ENCODE measurements at regions not wholly inside any gene's neighbourhood (a gene's known extent, or its start where the extent isn't known, plus 50 kb on each side); places are given as distances from the start of the nearest gene placed in this dataset.
A peak's percentile ranks its signal among the peaks of the same experiment; 100 is the strongest.
"Not testable (repeated sequence)": the region's sequence is repeated elsewhere in the genome, so short reads cannot be mapped to it uniquely, and the experiment has no call there.

DNA sequence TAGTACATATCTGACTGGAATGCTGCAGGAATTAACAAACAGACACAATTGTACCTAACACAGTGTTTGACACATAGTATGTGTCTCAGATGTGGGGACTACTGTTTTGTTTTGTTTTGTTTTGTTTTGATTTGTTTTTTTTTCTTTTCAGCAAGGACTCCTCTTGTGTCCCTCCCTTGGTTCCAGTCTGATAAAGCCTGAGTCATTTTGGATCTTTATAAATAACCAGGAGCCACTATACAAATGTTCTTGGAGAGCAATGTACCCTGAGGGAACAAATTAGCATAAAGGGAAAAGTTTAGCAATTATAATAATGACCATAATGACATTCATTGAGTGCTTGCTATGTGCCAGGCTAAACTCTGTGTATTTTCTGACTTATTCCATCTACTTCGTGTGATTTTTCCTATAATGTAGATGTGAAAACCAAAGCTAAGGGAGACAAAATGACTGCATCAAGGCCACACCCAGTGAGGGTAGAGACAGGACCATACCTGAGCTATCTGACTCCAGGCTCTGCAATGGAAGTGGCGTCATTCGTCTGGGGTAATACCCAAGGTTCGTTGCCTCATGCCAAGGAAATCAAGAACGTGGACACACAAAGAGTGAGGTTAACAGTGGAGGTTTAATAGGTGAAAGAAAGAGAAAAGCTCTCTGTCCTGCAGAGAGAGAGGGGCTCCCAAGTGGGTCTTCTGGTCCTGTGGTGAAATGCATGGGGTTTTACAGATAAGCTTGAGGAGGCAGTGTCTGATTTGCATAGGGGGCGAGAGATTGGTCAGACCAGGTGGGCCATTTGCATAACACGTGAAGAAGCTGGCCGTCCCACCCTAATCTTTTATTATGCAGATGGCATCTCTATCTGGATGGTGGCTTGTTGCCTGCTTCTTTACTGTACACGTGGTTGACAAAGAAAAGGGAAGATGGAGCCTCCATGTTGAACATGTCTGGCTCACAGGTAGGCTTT lies 285.5 kb upstream of the SFSWAP start:
- peaks cover 0 to 18% (median 3%) of the 10 kb centered on the region in 6 donors for H3K9me3 Mint-ChIP-seq

DNA sequence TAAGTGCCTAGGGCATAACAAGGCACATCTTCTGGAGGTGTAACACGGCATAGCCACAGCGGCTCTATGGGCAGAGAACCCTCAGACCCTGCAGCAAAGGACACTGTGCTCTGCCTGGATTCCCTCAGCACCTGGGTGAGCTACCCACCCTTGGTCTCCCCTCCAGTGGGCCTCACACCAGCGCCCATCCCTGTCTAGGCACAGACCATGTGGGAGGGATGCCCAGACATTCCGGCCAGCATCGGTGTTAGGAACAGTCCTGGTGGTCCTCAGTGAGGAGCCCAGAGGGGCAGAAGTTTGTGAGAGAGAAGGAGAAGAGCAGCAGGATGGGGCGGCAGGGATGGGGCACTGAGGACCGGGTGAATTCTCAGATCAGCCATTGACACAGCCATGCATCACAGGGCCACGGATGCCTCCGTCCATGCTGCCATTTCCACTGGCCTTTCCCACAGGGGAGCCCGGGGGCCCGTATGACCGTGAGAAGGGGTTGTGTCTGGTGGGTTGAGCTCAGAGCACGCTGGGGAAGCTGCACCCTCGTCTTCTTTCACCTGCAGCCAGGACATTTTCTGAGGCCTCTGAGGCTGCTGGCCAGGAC lies 282.7 kb upstream of the SFSWAP start:
- Mint-ChIP-seq H3K36me3 (peaks cover 0 to 4% (median 4%) of the 10 kb centered on the region in 3 donors), H3K9me3 (peaks cover 0 to 18% (median 2%) of the 10 kb centered on the region in 6 donors), H3K4me1 (no peaks in the 10 kb centered on the region), H3K27me3 (ENCODE audit: low read depth in 3 of 3) (peaks cover 2 to 6% (median 6%) of the 10 kb centered on the region in 3 donors), H3K27ac (no peak overlapping the region), H3K4me3 (no peak overlapping the region)
- DNase-seq: no peak

More for the DNA sequence above, 285.5 kb upstream of the SFSWAP start:
- no peak for DNase-seq
- no peaks in the 10 kb centered on the region for H3K4me1 Mint-ChIP-seq
- H3K36me3 Mint-ChIP-seq: peaks cover 0 to 4% (median 0%) of the 10 kb centered on the region in 3 donors
- peaks cover 0 to 4% (median 2%) of the 10 kb centered on the region in 3 donors for H3K27me3 Mint-ChIP-seq (ENCODE audit: low read depth in 3 of 3)
- H3K27ac Mint-ChIP-seq: no peak overlapping the region
- no peak overlapping the region for H3K4me3 Mint-ChIP-seq

DNA sequence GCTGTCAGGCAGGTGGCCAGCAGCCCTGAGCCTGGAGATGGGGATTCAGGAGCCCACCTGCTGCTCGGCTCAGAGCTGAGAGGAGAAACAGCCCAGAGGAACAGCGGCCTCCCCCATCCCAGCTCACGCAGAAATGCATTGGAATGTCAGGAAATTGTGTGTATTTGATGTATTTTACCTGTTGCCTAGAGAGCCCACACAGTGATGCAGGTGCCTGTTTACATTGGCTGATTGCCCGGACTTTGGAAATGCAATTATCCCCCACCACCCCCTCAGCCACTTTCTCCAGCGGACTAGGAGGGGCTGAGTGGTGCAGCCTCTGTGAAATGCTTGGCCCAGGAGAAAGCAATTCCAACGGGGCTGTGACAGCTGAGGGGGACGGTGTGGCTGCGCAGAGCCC lies 281.7 kb upstream of the SFSWAP start:
- H3K27ac Mint-ChIP-seq; DNase-seq; H3K36me3 Mint-ChIP-seq; H3K9me3 Mint-ChIP-seq; H3K4me3 Mint-ChIP-seq; H3K27me3 Mint-ChIP-seq (ENCODE audit: low read depth in 3 of 3); H3K4me1 Mint-ChIP-seq: not testable (repeated sequence)

DNA sequence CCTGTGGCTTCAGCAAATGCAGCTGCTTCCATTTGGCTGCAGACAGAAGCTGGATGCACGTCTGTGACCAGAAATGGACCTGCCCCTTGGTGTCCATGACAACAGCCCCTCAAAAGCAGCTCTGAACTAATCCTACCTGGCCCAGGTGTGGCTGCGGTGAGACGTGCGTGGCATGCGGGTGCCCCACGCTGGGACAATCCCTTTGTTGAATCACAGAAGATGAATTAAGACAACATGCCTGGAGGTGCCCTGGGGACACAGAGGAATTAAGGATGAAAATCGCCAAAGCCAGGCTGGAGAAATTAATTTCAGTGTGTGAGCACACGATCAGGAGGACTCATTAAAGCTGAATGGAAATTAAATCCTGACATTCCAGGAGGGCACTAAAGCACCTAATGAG lies 281.2 kb upstream of the SFSWAP start:
- H3K4me3 Mint-ChIP-seq; DNase-seq; H3K36me3 Mint-ChIP-seq; H3K27me3 Mint-ChIP-seq (ENCODE audit: low read depth in 3 of 3); H3K4me1 Mint-ChIP-seq; H3K27ac Mint-ChIP-seq; H3K9me3 Mint-ChIP-seq: not testable (repeated sequence)

DNA sequence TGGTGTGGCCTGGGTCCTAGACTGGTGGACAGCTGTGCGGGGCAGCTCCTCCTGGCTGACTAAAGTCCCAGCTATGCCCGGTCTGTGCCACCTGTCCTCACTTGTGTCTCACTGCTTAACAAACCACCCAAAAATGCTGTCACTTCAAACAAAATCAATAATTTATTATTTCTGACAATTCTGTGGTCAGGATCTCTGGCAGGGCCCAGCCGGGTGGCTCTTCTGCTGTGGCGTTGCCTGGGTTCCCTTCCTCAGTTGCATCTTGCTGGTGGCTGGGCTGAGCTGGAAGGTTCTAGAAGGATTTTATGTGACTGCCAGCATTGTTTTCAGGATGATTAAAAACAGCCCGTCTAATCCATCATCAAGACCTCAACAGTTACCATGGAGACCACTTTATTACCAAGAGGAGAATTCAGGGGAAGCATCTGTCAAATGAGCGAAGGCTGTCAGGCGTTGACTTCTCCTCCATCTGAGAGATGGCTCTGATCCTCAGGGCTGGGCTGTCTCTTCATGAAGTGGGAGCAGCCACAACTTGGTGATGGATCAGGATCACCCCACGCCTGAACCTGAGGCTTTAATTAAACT lies 280.6 kb upstream of the SFSWAP start:
- Mint-ChIP-seq H3K4me1 (no peaks in the 10 kb centered on the region), H3K27me3 (ENCODE audit: low read depth in 3 of 3) (peaks cover 2 to 11% (median 8%) of the 10 kb centered on the region in 3 donors), H3K27ac (no peak overlapping the region), H3K4me3 (no peak overlapping the region), H3K36me3 (peaks cover 0 to 4% (median 0%) of the 10 kb centered on the region in 3 donors), H3K9me3 (peaks cover 0 to 3% (median 0%) of the 10 kb centered on the region in 6 donors)
- DNase-seq: no peak

DNA sequence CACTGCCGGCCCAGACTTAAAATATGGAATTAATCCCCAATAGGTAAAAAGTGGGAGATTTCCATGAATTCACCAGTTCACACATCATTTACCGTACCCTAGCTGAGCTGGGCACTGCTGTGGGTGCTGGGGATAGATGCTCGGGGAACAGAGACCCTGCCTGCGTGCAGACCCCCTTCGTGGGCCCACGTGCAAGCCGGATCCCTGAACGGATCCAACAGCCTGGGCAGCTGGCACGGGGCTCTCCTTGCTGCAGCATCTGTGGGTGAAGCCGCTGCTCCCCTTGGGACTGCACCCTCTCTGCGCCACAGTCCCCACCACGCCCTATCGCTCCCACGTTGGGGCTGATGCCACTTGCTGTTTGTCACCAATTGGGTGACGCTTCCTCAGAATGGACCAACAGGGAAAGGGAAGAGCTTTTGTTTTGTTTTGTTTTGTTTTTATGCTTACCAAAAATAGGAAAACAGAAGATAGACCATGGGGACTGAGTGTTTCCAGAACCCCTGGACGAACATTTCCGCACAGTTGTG lies 279.7 kb upstream of the SFSWAP start:
- DNase-seq, H3K4me1 Mint-ChIP-seq, H3K27ac Mint-ChIP-seq, H3K4me3 Mint-ChIP-seq, H3K36me3 Mint-ChIP-seq, H3K9me3 Mint-ChIP-seq: not testable (repeated sequence)
- peaks cover 2 to 11% (median 11%) of the 10 kb centered on the region in 3 donors for H3K27me3 Mint-ChIP-seq (ENCODE audit: low read depth in 3 of 3)

DNA sequence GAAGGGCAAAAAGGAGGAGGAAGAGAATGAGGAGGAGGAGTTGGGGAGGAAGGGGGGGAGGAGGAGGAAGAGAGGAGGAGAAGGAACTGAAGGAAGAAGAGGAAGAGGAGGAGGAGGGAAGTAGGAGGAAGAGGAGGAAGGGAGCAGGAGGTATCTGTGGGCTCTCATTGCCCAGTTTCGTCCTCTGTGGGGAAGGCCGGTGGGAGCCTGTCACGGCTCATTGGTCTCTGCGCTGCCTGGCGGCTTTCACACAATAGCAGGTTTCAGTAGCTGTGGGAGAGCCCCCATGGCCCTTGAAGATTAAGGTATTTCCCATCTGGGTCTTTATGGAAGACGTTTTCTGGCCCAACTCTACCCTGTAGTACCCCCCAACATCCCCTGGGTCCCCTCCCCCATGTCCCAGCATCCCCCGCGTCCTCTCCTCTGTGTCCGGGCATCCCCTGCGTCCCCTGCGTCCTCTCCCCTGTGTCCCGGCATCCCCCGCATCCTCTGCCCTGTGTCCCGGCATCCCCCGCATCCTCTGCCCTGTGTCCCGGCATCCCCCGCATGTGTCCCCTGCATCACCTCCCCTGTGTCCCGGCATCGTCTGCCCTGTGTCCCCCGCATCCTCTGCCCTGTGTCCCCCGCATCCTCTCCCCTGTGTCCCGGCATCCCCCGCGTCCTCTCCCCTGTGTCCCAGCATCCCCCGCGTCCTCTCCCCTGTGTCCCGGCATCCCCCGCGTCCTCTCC lies 278.2 kb upstream of the SFSWAP start:
- no peaks in the 10 kb centered on the region for H3K4me1 Mint-ChIP-seq
- DNase-seq: no peak
- H3K9me3 Mint-ChIP-seq: no peaks in the 10 kb centered on the region
- H3K4me3 Mint-ChIP-seq: no peak overlapping the region
- no peak overlapping the region for H3K27ac Mint-ChIP-seq
- H3K36me3 Mint-ChIP-seq: peaks cover 0 to 4% (median 0%) of the 10 kb centered on the region in 3 donors
- peaks cover 2 to 11% (median 11%) of the 10 kb centered on the region in 3 donors for H3K27me3 Mint-ChIP-seq (ENCODE audit: low read depth in 3 of 3)

DNA sequence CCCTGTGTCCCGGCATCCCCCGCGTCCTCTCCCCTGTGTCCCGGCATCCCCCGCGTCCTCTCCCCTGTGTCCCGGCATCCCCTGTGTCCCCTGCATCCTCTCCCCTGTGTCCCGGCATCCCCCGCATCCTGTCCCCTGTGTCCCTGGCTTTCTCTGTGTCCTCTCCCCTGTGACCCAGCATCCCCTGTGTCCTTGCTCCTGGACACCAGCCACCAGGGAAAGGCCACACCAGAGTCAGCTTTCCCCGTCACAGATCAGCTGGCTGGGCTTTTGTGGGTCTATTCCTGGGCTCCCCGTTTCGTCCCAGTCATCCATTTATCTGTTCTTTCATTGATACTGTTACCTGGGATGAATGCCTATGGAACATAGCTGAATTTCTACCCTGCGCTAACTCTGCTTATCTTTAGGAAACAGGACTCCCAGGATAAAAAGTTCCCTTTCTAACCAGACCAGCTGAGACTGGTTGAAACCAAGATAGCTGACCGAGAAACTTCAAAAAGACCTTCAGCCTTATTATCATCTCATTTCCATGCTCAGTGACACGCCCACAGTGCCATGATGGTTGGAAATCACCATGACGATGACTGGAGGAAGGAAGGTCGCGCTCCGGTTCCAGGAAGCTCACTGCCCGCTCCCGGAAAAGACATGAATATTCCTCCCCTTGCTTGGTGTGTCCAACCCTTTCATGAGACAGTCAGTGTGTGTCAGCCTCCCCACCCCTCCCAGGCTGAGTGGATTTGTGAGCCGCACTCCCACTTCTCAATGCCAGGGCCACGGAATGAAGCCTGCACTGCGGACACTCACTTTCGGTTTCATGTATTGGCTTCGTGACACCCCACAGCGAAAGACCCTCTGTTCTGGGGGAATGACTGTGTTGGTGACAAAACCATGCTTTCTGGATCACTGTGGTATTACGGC lies 276.4 kb upstream of the SFSWAP start:
- H3K9me3 Mint-ChIP-seq: no peaks in the 10 kb centered on the region
- peak overlapping the region in 2 of 5 donors; percentile 10 to 38 for H3K4me3 Mint-ChIP-seq
- no peak for DNase-seq
- peaks cover 0 to 4% (median 0%) of the 10 kb centered on the region in 3 donors for H3K36me3 Mint-ChIP-seq
- H3K27me3 Mint-ChIP-seq (ENCODE audit: low read depth in 3 of 3): peaks cover 2 to 11% (median 11%) of the 10 kb centered on the region in 3 donors
- H3K27ac Mint-ChIP-seq: no peak overlapping the region
- no peaks in the 10 kb centered on the region for H3K4me1 Mint-ChIP-seq

DNA sequence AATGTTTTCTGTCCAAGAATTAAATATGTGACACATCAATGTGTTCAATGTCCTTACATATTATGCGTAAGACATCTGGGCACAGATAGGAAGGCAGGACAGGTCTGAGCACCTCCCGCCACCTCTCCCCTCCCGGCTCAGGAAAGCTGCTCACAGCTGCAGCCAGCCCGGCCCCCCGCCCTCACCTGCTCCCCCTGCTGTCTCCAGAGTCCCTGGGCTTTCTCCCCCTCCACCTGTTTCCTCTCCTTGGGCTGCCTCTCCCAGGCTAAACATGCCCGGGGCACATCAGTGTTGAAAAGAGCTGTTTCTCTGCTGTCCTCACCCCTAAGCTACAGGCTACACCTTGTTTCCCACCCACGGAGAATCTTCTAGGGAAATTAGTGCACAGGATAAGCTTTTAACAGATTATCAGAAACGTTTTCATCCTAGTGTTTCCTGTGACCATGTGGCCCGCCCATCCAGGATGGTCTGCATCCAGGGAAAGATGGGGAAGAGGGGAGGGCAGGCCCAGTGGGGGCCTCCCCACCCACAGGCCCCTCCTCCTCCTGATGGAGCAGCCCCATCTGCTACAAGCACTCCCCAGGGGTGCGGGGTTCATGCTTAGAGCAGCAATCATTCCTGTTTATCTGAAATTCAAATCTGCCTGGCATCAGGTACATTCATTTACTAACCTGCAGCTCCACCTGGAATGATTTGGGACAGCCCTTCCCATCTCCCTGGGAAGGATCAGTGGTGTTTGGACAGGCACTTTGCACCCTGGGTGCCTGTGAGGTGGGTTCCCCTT lies 273.8 kb upstream of the SFSWAP start:
- Mint-ChIP-seq H3K27me3 (ENCODE audit: low read depth in 3 of 3) (peaks cover 0 to 10% (median 6%) of the 10 kb centered on the region in 3 donors), H3K27ac (no peak overlapping the region), H3K9me3 (no peaks in the 10 kb centered on the region), H3K4me1 (no peaks in the 10 kb centered on the region), H3K4me3 (no peak overlapping the region), H3K36me3 (peaks cover 0 to 2% (median 0%) of the 10 kb centered on the region in 3 donors)
- no peak for DNase-seq

DNA sequence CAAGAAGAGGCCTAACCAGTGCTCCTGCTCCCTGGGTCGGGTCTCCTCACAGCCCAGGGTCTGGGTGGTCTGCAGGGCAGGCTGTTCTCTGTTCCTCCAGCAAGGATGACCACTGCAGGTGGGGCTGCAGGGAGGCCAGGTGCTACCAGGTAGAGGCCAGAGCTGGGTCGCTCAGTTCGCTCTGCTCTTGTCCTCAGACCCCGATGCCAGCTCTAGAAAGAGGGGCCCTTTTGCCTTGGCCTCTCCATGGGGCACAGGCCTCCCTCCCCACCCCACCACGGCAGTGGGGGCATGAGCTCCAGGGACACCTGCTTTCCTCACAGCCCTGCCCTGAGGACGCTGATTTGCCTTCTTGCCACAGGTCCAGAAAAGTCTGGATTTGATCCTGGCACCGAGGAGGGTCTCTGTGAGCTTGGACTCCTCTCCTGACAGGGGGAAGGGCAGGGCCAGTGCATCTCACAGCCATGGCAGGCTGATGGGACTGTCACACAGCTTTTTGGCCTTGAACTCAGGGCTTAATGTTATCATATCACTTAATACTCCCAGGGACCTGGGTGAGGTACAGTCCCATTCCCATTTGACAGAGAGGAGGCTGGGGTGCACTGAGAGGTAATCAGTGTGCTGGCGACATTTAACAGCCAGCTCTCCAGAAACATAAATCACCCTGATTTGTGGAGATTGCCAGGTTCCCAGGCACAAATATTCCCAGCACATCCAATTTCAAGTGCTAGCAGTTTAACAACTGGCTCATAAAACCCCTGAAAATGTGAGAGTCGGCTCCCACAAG lies 273.0 kb upstream of the SFSWAP start:
- H3K4me3 Mint-ChIP-seq: no peak overlapping the region
- H3K27ac Mint-ChIP-seq: no peak overlapping the region
- H3K27me3 Mint-ChIP-seq (ENCODE audit: low read depth in 3 of 3): peaks cover 0 to 9% (median 7%) of the 10 kb centered on the region in 3 donors
- H3K36me3 Mint-ChIP-seq: no peaks in the 10 kb centered on the region
- no peak for DNase-seq
- no peaks in the 10 kb centered on the region for H3K9me3 Mint-ChIP-seq
- H3K4me1 Mint-ChIP-seq: no peaks in the 10 kb centered on the region

DNA sequence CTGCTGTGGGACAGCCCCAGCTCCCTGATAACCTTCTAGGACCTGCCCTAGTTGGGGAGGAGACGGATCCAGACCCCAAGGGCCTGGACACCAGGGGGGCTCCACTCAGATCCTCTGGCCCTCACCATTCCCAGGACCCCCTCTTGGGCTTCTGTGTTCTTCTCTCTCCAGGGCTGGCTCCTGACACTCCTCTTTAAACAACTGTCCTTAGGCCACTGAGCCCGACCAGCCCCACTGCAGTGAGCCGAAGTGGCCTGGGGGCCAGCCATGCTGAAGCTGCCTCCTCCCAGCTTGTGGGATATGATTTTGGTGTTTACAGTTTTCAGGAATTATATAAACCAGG lies 272.4 kb upstream of the SFSWAP start:
- not testable (repeated sequence) for H3K9me3 Mint-ChIP-seq; H3K27me3 Mint-ChIP-seq (ENCODE audit: low read depth in 3 of 3); DNase-seq; H3K36me3 Mint-ChIP-seq; H3K4me1 Mint-ChIP-seq; H3K27ac Mint-ChIP-seq; H3K4me3 Mint-ChIP-seq

DNA sequence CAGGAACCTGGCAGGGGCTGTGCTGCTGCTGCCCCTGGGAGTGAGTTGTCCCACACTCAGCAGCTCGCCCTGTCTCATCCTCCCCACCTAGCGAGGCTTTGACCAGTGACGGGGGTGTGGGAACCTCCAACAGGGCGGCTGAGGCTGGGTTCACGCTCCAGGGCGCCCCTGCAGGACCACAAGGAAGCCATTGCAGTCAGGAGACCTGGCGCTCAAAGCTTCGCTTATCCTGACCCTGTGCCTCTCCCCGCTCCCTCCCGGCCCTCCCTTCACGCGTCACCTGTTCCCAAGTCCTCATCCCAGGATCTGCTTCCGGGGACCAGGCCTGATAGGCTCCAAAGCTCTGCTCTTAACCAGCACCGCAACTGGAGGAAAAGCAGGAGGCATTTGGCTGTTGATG lies 272.0 kb upstream of the SFSWAP start:
- no peaks in the 10 kb centered on the region for H3K9me3 Mint-ChIP-seq

More for the DNA sequence above, 272.0 kb upstream of the SFSWAP start:
- H3K4me1 Mint-ChIP-seq: no peaks in the 10 kb centered on the region
- H3K27ac Mint-ChIP-seq: no peak overlapping the region
- no peak overlapping the region for H3K4me3 Mint-ChIP-seq
- peaks cover 0 to 9% (median 7%) of the 10 kb centered on the region in 3 donors for H3K27me3 Mint-ChIP-seq (ENCODE audit: low read depth in 3 of 3)
- DNase-seq: no peak
- H3K36me3 Mint-ChIP-seq: no peaks in the 10 kb centered on the region

Data from immature natural killer cell (primary cell).